HEK293 (cell line): ENCODE measurements at regions not wholly inside any gene's neighbourhood (a gene's known extent, or its start where the extent isn't known, plus 50 kb on each side); places are given as distances from the start of the nearest gene placed in this dataset.

Source experiments
- CTCF ChIA-PET: fragments of 350-600 bp; formaldehyde crosslinking; extraction: SDS; loops from one replicate; lab custom pipeline; 2021; ENCODE audit warnings: antibody characterized with exemption; lab: Yijun Ruan, JAX
- POLR2A ChIA-PET: fragments of 300-600 bp; formaldehyde crosslinking; extraction: SDS; loops from one replicate; lab custom pipeline; 2020; ENCODE audit warnings: antibody characterized with exemption, inconsistent platforms; lab: Yijun Ruan, JAX
- H3K27ac ChIP-seq: fragments of 200-500 bp; sonication (Bioruptor generic); 2 replicates; pipeline ENCODE4 v1.5.1; 2014; ENCODE audit warnings: low read depth, low read length, control low read depth, inconsistent platforms; ENCODE audit errors: extremely low read depth
- H3K36me3 ChIP-seq, 2 experiments: fragments of 200-500 bp in 1 of 2; sonication (Bioruptor generic) in 1 of 2; 1 replicate in 1 of 2; 2 replicates in 1 of 2; pipeline ENCODE4 v1.5.1; 2014 to 2017; ENCODE audit warnings: inconsistent platforms in 2 of 2, low read length in 2 of 2; ENCODE audit not compliant: control insufficient read depth in 2 of 2, insufficient read depth in 1 of 2
- H3K4me1 ChIP-seq: fragments of 200-500 bp; sonication (Bioruptor generic); 2 replicates; pipeline ENCODE4 v1.5.1; 2014; ENCODE audit warnings: mild to moderate bottlenecking, low read length, inconsistent platforms; ENCODE audit not compliant: control insufficient read depth, insufficient read depth
- H3K4me3 ChIP-seq: 2 replicates; pipeline ENCODE4 v1.5.1; 2011; ENCODE audit warnings: low read depth, mild to moderate bottlenecking, control low read depth, low read length, moderate library complexity
- H3K9me3 ChIP-seq: fragments of 200-500 bp; sonication (Bioruptor generic); 2 replicates; pipeline ENCODE4 v1.5.1; 2014; ENCODE audit warnings: low read depth, low read length, inconsistent platforms; ENCODE audit not compliant: control insufficient read depth, insufficient read depth
- BCL11A ChIP-seq: fragments of 450-650 bp; formaldehyde crosslinking; IDR thresholded peaks from 2 replicates; pipeline ENCODE4 v1.5.1; 2016; ENCODE audit warnings: low read depth, missing biosample characterization, missing genetic modification characterization
- EGR2 ChIP-seq: fragments of 450-650 bp; formaldehyde crosslinking; IDR thresholded peaks from 2 replicates; pipeline ENCODE4 v1.5.1; 2016; ENCODE audit warnings: low read depth, missing biosample characterization, missing genetic modification characterization
- GLI2 ChIP-seq: fragments of 450-650 bp; formaldehyde crosslinking; IDR thresholded peaks from 2 replicates; pipeline ENCODE4; 2017; ENCODE audit warnings: missing biosample characterization, missing genetic modification characterization, low read depth, borderline replicate concordance
- IKZF3 ChIP-seq: fragments of 450-650 bp; IDR thresholded peaks from 2 replicates; pipeline ENCODE4 v1.5.0; 2018; ENCODE audit warnings: missing biosample characterization, mild to moderate bottlenecking, missing genetic modification characterization, moderate library complexity
- INSM2 ChIP-seq: fragments of 450-650 bp; formaldehyde crosslinking; IDR thresholded peaks from 2 replicates; pipeline ENCODE4 v1.5.1; 2016; ENCODE audit warnings: missing biosample characterization, missing genetic modification characterization
- MEIS1 ChIP-seq: sonication (generic); formaldehyde crosslinking; IDR thresholded peaks from 2 replicates; pipeline ENCODE4 v1.8.1; 2022; ENCODE audit warnings: missing genetic modification reagents, mild to moderate bottlenecking, borderline replicate concordance
- ZBTB44 ChIP-seq: fragments of 450-650 bp; IDR thresholded peaks from 2 replicates; pipeline ENCODE4 v1.5.1; 2018; ENCODE audit warnings: missing biosample characterization, mild to moderate bottlenecking, missing genetic modification characterization
- ZBTB6 ChIP-seq: fragments of 450-650 bp; formaldehyde crosslinking; IDR thresholded peaks from 2 replicates; pipeline ENCODE4 v1.5.1; 2017; ENCODE audit warnings: missing biosample characterization, missing genetic modification characterization
- ZFP3 ChIP-seq: fragments of 450-650 bp; formaldehyde crosslinking; IDR thresholded peaks from 2 replicates; pipeline ENCODE4 v1.5.1; 2016; ENCODE audit warnings: low read depth, missing biosample characterization, missing genetic modification characterization
- ZNF169 ChIP-seq: fragments of 450-650 bp; formaldehyde crosslinking; IDR thresholded peaks from 2 replicates; pipeline ENCODE4 v1.5.1; 2016; ENCODE audit warnings: missing biosample characterization, missing genetic modification characterization
- ZNF280D ChIP-seq: fragments of 450-650 bp; formaldehyde crosslinking; IDR thresholded peaks from 2 replicates; pipeline ENCODE4 v1.5.1; 2016; ENCODE audit warnings: missing biosample characterization, missing genetic modification characterization
- ZNF350 ChIP-seq: fragments of 450-650 bp; formaldehyde crosslinking; IDR thresholded peaks from 2 replicates; pipeline ENCODE4 v1.5.0; 2017; ENCODE audit warnings: missing biosample characterization, mild to moderate bottlenecking, missing genetic modification characterization
- ZNF560 ChIP-seq: fragments of 450-650 bp; formaldehyde crosslinking; IDR thresholded peaks from 2 replicates; pipeline ENCODE4 v1.5.1; 2017; ENCODE audit warnings: missing biosample characterization, missing genetic modification characterization, borderline replicate concordance
- ZNF585B ChIP-seq: fragments of 450-650 bp; formaldehyde crosslinking; IDR thresholded peaks from 2 replicates; pipeline ENCODE4 v1.5.1; 2016; ENCODE audit warnings: missing biosample characterization, missing genetic modification characterization
- ZNF610 ChIP-seq: fragments of 450-650 bp; formaldehyde crosslinking; IDR thresholded peaks from 2 replicates; pipeline ENCODE4 v1.5.1; 2016; ENCODE audit warnings: missing biosample characterization, missing genetic modification characterization, borderline replicate concordance
- ZNF677 ChIP-seq: fragments of 450-650 bp; IDR thresholded peaks from 2 replicates; pipeline ENCODE4 v1.5.0; 2018; ENCODE audit warnings: missing biosample characterization, mild to moderate bottlenecking, missing genetic modification characterization, moderate library complexity
- ZNF830 ChIP-seq: fragments of 450-650 bp; IDR thresholded peaks from 2 replicates; pipeline ENCODE4 v1.5.0; 2018; ENCODE audit warnings: missing biosample characterization, missing genetic modification characterization, low read depth, mild to moderate bottlenecking, moderate library complexity
- ZNF843 ChIP-seq: fragments of 450-650 bp; formaldehyde crosslinking; IDR thresholded peaks from 2 replicates; pipeline ENCODE4 v1.5.1; 2016; ENCODE audit warnings: missing biosample characterization, missing genetic modification characterization

- TF ChIP-seq INSM2 (tag by site-specific recombination) (no peak), ZNF350 (no peak), ZNF560 (tag by site-specific recombination) (no peak), ZNF280D (tag by site-specific recombination) (no peak), MEIS1 (CRISPR knock-in tag) (no peak), ZNF585B (tag by site-specific recombination) (no peak), ZNF677 (no peak)
- TF ChIP-seq, all 188 proteins: peak for 0
These were observed 351.9 kb downstream of the COL12A1 start (continued) for GRCh38 chr6:74853991-74854390.

GRCh38 chr6:74851596-74851995, 354.3 kb downstream of the COL12A1 start:
- H3K36me3 ChIP-seq, result no peaks in the 10 kb centered on the region
- ChIA-PET POLR2A (no interaction called here), CTCF (no interaction called here)
- no peak overlapping the region for H3K4me3 ChIP-seq
- H3K27ac ChIP-seq, result no peak overlapping the region
- H3K4me1 ChIP-seq, result no peaks in the 10 kb centered on the region
- no peaks in the 10 kb centered on the region for H3K9me3 ChIP-seq
- TF ChIP-seq ZNF843 (no peak), ZNF169 (tag by site-specific recombination) (no peak), EGR2 (tag by site-specific recombination) (no peak), BCL11A (tag by site-specific recombination) (no peak), ZNF610 (tag by site-specific recombination) (no peak), ZBTB44 (no peak), ZFP3 (tag by site-specific recombination) (no peak), IKZF3 (tag by site-specific recombination) (no peak), GLI2 (tag by site-specific recombination) (no peak), ZBTB6 (tag by site-specific recombination) (no peak)

- CTCF ChIA-PET, result interaction anchor here (0.6 kb wide), 1 partner anchor 626 kb away, joined by 4 read pairs; no protein-coding TSS in a partner anchor
These were observed 364.9 kb downstream of the COL12A1 start for GRCh38 chr6:74840953-74841352.

More at GRCh38 chr6:74840953-74841352, 364.9 kb downstream of the COL12A1 start:
- POLR2A ChIA-PET, result no interaction called here
- Histone ChIP-seq H3K9me3 (no peaks in the 10 kb centered on the region), H3K4me1 (no peaks in the 10 kb centered on the region), H3K4me3 (no peak overlapping the region), H3K36me3 (no peaks in the 10 kb centered on the region), H3K27ac (no peak overlapping the region)
- TF ChIP-seq ZNF585B (tag by site-specific recombination), result peak; percentile 50
- TF ChIP-seq ZNF830 (tag by site-specific recombination), result no peak
